ENCODE measurements at regions not wholly inside any gene's neighbourhood (a gene's known extent, or its start where the extent isn't known, plus 50 kb on each side); places are given as distances from the start of the nearest gene placed in this dataset.

- TF ChIP-seq EZH2phosphoT487 (IDR thresholded peaks at IDR 0.05; ENCODE audit: borderline replicate concordance, low read length) (no peak), CTCF (conservative IDR thresholded peaks at IDR 0.05; ENCODE audit: low read depth, low read length) (no peak)
Observed at GRCh38 chr7:131610007-131610406, 53.6 kb upstream of the PODXL start.
